Transverse colon (tissue), 4 donors: ENCODE measurements at regions not wholly inside any gene's neighbourhood (a gene's known extent, or its start where the extent isn't known, plus 50 kb on each side); places are given as distances from the start of the nearest gene placed in this dataset.

Experiments used
- DNase-seq: peaks from one replicate; pipeline ENCODE4 v3.0.0-alpha.2; 2019
- H3K27ac ChIP-seq, 4 donors: fragments of 200-600 bp; sonication (generic); 2 replicates each; pipeline ENCODE4 v1.5.1; 2016 to 2018; ENCODE audit warnings: inconsistent platforms in 4 of 4
- H3K27me3 ChIP-seq: fragments of 200-600 bp; sonication (generic); 2 replicates; pipeline ENCODE4 v1.5.1; 2017; ENCODE audit warnings: inconsistent platforms
- H3K36me3 ChIP-seq, 4 donors: fragments of 200-600 bp; sonication (generic); 2 replicates each; pipeline ENCODE4 v1.5.1; 2017 to 2019; ENCODE audit warnings: inconsistent platforms in 4 of 4
- H3K4me1 ChIP-seq, 4 donors: fragments of 200-600 bp; sonication (generic); 2 replicates each; pipeline ENCODE4 v1.5.1; 2017 to 2020; ENCODE audit warnings: inconsistent platforms in 4 of 4
- H3K4me3 ChIP-seq, 4 donors: fragments of 200-600 bp; sonication (generic); 1 replicate in 1 of 4; 2 replicates in 3 of 4; pipeline versions ENCODE4 v1.5.1 to v1.6.1; 2017 to 2019; ENCODE audit warnings: inconsistent platforms in 4 of 4
- H3K9me3 ChIP-seq, 2 donors: fragments of 200-600 bp; sonication (generic); 2 replicates each; pipeline ENCODE4 v1.5.1; 2017 to 2019; ENCODE audit warnings: inconsistent platforms in 2 of 2
- CTCF ChIP-seq, 5 experiments: fragments of 200-600 bp in 3 of 5; fragments of 450-650 bp in 2 of 5; sonication (generic) in 3 of 5; IDR thresholded peaks; 1 replicate in 2 of 5; 2 replicates in 3 of 5; pipeline ENCODE4 v1.5.1; 2016 to 2017; ENCODE audit warnings: antibody characterized with exemption in 5 of 5, inconsistent platforms in 3 of 5, mild to moderate bottlenecking in 2 of 5, moderate library complexity in 1 of 5
- EP300 ChIP-seq: sonication (generic); formaldehyde crosslinking; IDR thresholded peaks from one replicate; pipeline ENCODE4 v1.6.1; 2017; ENCODE audit warnings: antibody characterized with exemption, low read depth
- POLR2A ChIP-seq: fragments of 450-650 bp; IDR thresholded peaks from one replicate; pipeline ENCODE4 v1.6.1; 2016; ENCODE audit warnings: antibody characterized with exemption, mild to moderate bottlenecking, moderate library complexity
- POLR2AphosphoS5 ChIP-seq, 3 donors: sonication (generic); formaldehyde crosslinking; IDR thresholded peaks; one replicate each; pipeline ENCODE4 v1.6.1; 2016; ENCODE audit warnings: antibody characterized with exemption in 3 of 3
- WGBS, 2 donors: methylation state at CpG; one replicate each; pipeline ENCODE4 v1.1.5; 2018; ENCODE audit warnings: low coverage in 1 of 2; 5-methylcytosine and 5-hydroxymethylcytosine counted together
- in situ Hi-C, 4 donors: fragments of 200-750 bp; cut with MboI; loops; one replicate each; pipeline versions ENCODE4 v1.15.0 to v1.15.1; 2017; ENCODE audit warnings: low sequenced_read_pairs in 3 of 4, low pct_ligation_motif_present in 1 of 4, low pct_unique_long_range_greater_than_20kb in 1 of 4
- intact Hi-C: fragments of 100-400 bp; cut with DNase I; formaldehyde crosslinking; loops from one replicate; pipeline ENCODE4 v1.15.1; 2023; ENCODE audit warnings: low total_unique reads

GRCh38 chr1:24255226-24255625 is 63.9 kb upstream of the GRHL3 start:
- Histone ChIP-seq H3K27me3 (no peaks in the 10 kb centered on the region), H3K9me3 (no peaks in the 10 kb centered on the region), H3K4me3 (no peak overlapping the region), H3K4me1 (peaks cover 0 to 4% (median 0%) of the 10 kb centered on the region in 4 donors), H3K27ac (no peak overlapping the region), H3K36me3 (no peaks in the 10 kb centered on the region)
- intact Hi-C loops: no loop called here
- in situ Hi-C loops: no loop called here
- DNase-seq: no peak
- TF ChIP-seq EP300 (no peak), CTCF (IDR thresholded peaks at IDR 0.05) (no peak), POLR2A (no peak), POLR2AphosphoS5 (IDR thresholded peaks at IDR 0.05) (no peak)
- 91% methylated on average over 7 of the region's 7 CpGs; no CpG with 5 or more reads in 1 of the 2 donors for WGBS, 2 donors

- H3K4me3 ChIP-seq: no peak overlapping the region
- DNase-seq: no peak
- 93% methylated on average over 9 of the region's 9 CpGs; no CpG with 5 or more reads in 1 of the 2 donors for WGBS, 2 donors
- no peak for TF ChIP-seq POLR2AphosphoS5 (IDR thresholded peaks at IDR 0.05)
- TF ChIP-seq POLR2A: no peak
- TF ChIP-seq EP300: no peak
- no peak for TF ChIP-seq CTCF (IDR thresholded peaks at IDR 0.05)
- no peaks in the 10 kb centered on the region for H3K36me3 ChIP-seq
- in situ Hi-C loops: no loop called here
- H3K27me3 ChIP-seq: no peaks in the 10 kb centered on the region
- H3K27ac ChIP-seq: no peak overlapping the region
- no peaks in the 10 kb centered on the region for H3K9me3 ChIP-seq
- intact Hi-C loops: no loop called here
- peaks cover 0 to 4% (median 0%) of the 10 kb centered on the region in 4 donors for H3K4me1 ChIP-seq
Measured at GRCh38 chr1:24254783-24255182, 64.4 kb upstream of the GRHL3 start.

- Histone ChIP-seq H3K27me3 (no peaks in the 10 kb centered on the region), H3K4me1 (peaks cover 0 to 4% (median 0%) of the 10 kb centered on the region in 4 donors), H3K4me3 (no peak overlapping the region), H3K36me3 (no peaks in the 10 kb centered on the region), H3K9me3 (no peaks in the 10 kb centered on the region), H3K27ac (no peak overlapping the region)
- intact Hi-C loops: no loop called here
- TF ChIP-seq EP300 (no peak), CTCF (IDR thresholded peaks at IDR 0.05) (no peak), POLR2A (no peak), POLR2AphosphoS5 (IDR thresholded peaks at IDR 0.05) (no peak)
- 60 to 89% methylated on average over 1 to 6 of the region's 6 CpGs for WGBS, 2 donors
- no peak for DNase-seq
- in situ Hi-C loops: no loop called here
Measured at GRCh38 chr1:24253571-24253970, 65.6 kb upstream of the GRHL3 start.

- no peaks in the 10 kb centered on the region for H3K27me3 ChIP-seq
- in situ Hi-C loops: no loop called here
- 50 to 80% methylated on average over 1 to 2 of the region's 2 CpGs for WGBS, 2 donors
- intact Hi-C loops: no loop called here
- no peaks in the 10 kb centered on the region for H3K36me3 ChIP-seq
- no peak for TF ChIP-seq POLR2A
- TF ChIP-seq EP300: no peak
- TF ChIP-seq POLR2AphosphoS5 (IDR thresholded peaks at IDR 0.05): no peak
- TF ChIP-seq CTCF (IDR thresholded peaks at IDR 0.05): no peak
- peaks cover 0 to 4% (median 0%) of the 10 kb centered on the region in 4 donors for H3K4me1 ChIP-seq
- DNase-seq: no peak
- H3K4me3 ChIP-seq: no peak overlapping the region
- no peak overlapping the region for H3K27ac ChIP-seq
- no peaks in the 10 kb centered on the region for H3K9me3 ChIP-seq
Measured at GRCh38 chr1:24252185-24252780, 65.2 kb upstream of the IFNLR1 start.
